Liver (tissue), 3 donors: ENCODE measurements at regions not wholly inside any gene's neighbourhood (a gene's known extent, or its start where the extent isn't known, plus 50 kb on each side); places are given as distances from the start of the nearest gene placed in this dataset.

Experiments
- EGR1 ChIP-seq, 2 donors: IDR thresholded peaks; 2 replicates each; pipeline ENCODE4 v1.6.1; 2016 to 2018; ENCODE audit warnings: antibody characterized with exemption in 2 of 2, low read depth in 2 of 2
- SP1 ChIP-seq: IDR thresholded peaks from 2 replicates; pipeline ENCODE4 v1.6.1; 2018; ENCODE audit warnings: antibody characterized with exemption, mild to moderate bottlenecking
- YY1 ChIP-seq: IDR thresholded peaks from 2 replicates; pipeline ENCODE4 v1.6.1; 2016; ENCODE audit warnings: antibody characterized with exemption, mild to moderate bottlenecking
- TF ChIP-seq, protein P1 (sequence below): fragments of 150-350 bp; IDR thresholded peaks from 2 replicates; pipeline ENCODE4 v1.5.1; 2017; ENCODE audit warnings: improper control_type of control experiment, low read depth, low read length; ENCODE audit not compliant: missing input control
- donor health status: healthy.
- donor health status: healthy.

DNA sequence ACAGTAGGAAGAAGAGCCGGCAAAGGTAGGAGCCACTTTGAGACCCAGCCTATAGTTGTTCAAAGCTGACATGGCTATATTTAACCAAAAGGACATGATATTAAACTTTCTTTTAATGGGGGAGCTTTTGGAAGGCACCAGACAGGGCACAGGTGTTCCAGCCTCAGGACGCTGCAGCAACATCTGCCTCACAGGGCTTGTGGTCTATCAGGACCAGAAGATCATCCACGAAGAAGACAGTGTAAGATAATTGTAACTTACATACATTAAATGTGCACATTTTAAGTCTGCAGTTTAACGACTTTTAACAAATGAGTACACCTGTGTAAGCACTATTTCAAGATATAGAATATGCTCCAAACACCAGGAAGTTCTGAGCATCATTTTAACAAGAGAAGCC, 168.2 kb upstream of the PMEPA1 start:
- TF ChIP-seq SP1: no peak
- TF ChIP-seq, protein P1, sequence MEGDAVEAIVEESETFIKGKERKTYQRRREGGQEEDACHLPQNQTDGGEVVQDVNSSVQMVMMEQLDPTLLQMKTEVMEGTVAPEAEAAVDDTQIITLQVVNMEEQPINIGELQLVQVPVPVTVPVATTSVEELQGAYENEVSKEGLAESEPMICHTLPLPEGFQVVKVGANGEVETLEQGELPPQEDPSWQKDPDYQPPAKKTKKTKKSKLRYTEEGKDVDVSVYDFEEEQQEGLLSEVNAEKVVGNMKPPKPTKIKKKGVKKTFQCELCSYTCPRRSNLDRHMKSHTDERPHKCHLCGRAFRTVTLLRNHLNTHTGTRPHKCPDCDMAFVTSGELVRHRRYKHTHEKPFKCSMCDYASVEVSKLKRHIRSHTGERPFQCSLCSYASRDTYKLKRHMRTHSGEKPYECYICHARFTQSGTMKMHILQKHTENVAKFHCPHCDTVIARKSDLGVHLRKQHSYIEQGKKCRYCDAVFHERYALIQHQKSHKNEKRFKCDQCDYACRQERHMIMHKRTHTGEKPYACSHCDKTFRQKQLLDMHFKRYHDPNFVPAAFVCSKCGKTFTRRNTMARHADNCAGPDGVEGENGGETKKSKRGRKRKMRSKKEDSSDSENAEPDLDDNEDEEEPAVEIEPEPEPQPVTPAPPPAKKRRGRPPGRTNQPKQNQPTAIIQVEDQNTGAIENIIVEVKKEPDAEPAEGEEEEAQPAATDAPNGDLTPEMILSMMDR: no peak
- TF ChIP-seq YY1: no peak
- TF ChIP-seq EGR1 (IDR thresholded peaks at IDR 0.05; ENCODE audit: low read depth in 2 of 2): no peak
